ENCODE measurements at regions not wholly inside any gene's neighbourhood (a gene's known extent, or its start where the extent isn't known, plus 50 kb on each side); places are given as distances from the start of the nearest gene placed in this dataset.
A peak's percentile ranks its signal among the peaks of the same experiment; 100 is the strongest.

- H3K4me2 ChIP-seq (ENCODE audit: low read length, poor library complexity, severe bottlenecking): no peak overlapping the region
- H2BK120ac ChIP-seq (ENCODE audit: low read depth, low read length): no peak overlapping the region
- H4K8ac ChIP-seq (ENCODE audit: low read length): no peak overlapping the region
- H3K27me3 ChIP-seq (ENCODE audit: control insufficient read depth in 1 of 2, insufficient read depth in 1 of 2, low read length in 2 of 2): no peaks in the 10 kb centered on the region
- H3K36me3 ChIP-seq (ENCODE audit: control insufficient read depth in 1 of 2, insufficient read depth in 2 of 2, low read depth in 1 of 2, low read length in 2 of 2): no peaks in the 10 kb centered on the region
- H3K27ac ChIP-seq (ENCODE audit: low read length, poor library complexity, severe bottlenecking): no peak overlapping the region
- H2BK5ac ChIP-seq (ENCODE audit: low read depth, low read length, poor library complexity, severe bottlenecking): no peak overlapping the region
- H3K14ac ChIP-seq (ENCODE audit: low read length in 2 of 2): no peak overlapping the region
- H3K4ac ChIP-seq (ENCODE audit: low read depth in 1 of 2, low read length in 2 of 2): no peak overlapping the region
- H3K4me1 ChIP-seq (ENCODE audit: control insufficient read depth, insufficient read depth, low read depth, low read length): no peaks in the 10 kb centered on the region
- no peaks in the 10 kb centered on the region for H3K79me1 ChIP-seq (replicated peaks; ENCODE audit: low read length, poor library complexity, severe bottlenecking)
- no peak overlapping the region for H3K4me3 ChIP-seq (ENCODE audit: insufficient read depth in 1 of 2, low read depth in 1 of 2, low read length in 2 of 2)
- H2BK12ac ChIP-seq (ENCODE audit: low read length in 2 of 2): no peak overlapping the region
- H3K18ac ChIP-seq (ENCODE audit: low read depth in 1 of 2, low read length in 2 of 2): no peak overlapping the region
- H2AK5ac ChIP-seq (ENCODE audit: low read length, severe bottlenecking): no peak overlapping the region
- no peak overlapping the region for H3K9ac ChIP-seq (ENCODE audit: low read length)
- H3K23ac ChIP-seq (ENCODE audit: low read length in 2 of 2): no peak overlapping the region
- H4K91ac ChIP-seq (ENCODE audit: low read length): no peak overlapping the region
- no peak overlapping the region for H2AFZ ChIP-seq (ENCODE audit: low read depth, low read length)
- H2BK15ac ChIP-seq (ENCODE audit: low read depth, poor library complexity, severe bottlenecking): no peak overlapping the region
- H3K9me3 ChIP-seq (ENCODE audit: control insufficient read depth, low read length): no peaks in the 10 kb centered on the region
- WGBS: 95% methylated on average over 3 of the region's 3 CpGs
- no peak for DNase-seq
These were observed 115.5 kb upstream of the NECTIN3 start for GRCh38 chr3:110956081-110956480.

- Histone ChIP-seq H2BK120ac (ENCODE audit: low read depth, low read length) (no peak overlapping the region), H2AFZ (ENCODE audit: low read depth, low read length) (no peak overlapping the region), H2AK5ac (ENCODE audit: low read length, severe bottlenecking) (no peak overlapping the region)
These were observed 114.2 kb upstream of the NECTIN3 start for GRCh38 chr3:110957247-110958025.

GRCh38 chr3:110958313-110959147, 113.1 kb upstream of the NECTIN3 start:
- no peaks in the 10 kb centered on the region for H3K79me1 ChIP-seq (replicated peaks; ENCODE audit: low read length, poor library complexity, severe bottlenecking)
- DNase-seq: no peak
- no peak overlapping the region for H3K4me2 ChIP-seq (ENCODE audit: low read length, poor library complexity, severe bottlenecking)
- H3K9me3 ChIP-seq (ENCODE audit: control insufficient read depth, low read length): peaks cover 4% of the 10 kb centered on the region
- no peak overlapping the region for H3K27ac ChIP-seq (ENCODE audit: low read length, poor library complexity, severe bottlenecking)
- H4K8ac ChIP-seq (ENCODE audit: low read length): no peak overlapping the region
- H3K9ac ChIP-seq (ENCODE audit: low read length): no peak overlapping the region
- no peak overlapping the region for H2BK5ac ChIP-seq (ENCODE audit: low read depth, low read length, poor library complexity, severe bottlenecking)
- no peak overlapping the region for H3K4ac ChIP-seq (ENCODE audit: low read depth in 1 of 2, low read length in 2 of 2)
- no peak overlapping the region for H2BK120ac ChIP-seq (ENCODE audit: low read depth, low read length)
- no peak overlapping the region for H3K14ac ChIP-seq (ENCODE audit: low read length in 2 of 2)
- H2BK12ac ChIP-seq (ENCODE audit: low read length in 2 of 2): no peak overlapping the region
- no peak overlapping the region for H3K4me3 ChIP-seq (ENCODE audit: insufficient read depth in 1 of 2, low read depth in 1 of 2, low read length in 2 of 2)
- H4K91ac ChIP-seq (ENCODE audit: low read length): no peak overlapping the region
- H2AK5ac ChIP-seq (ENCODE audit: low read length, severe bottlenecking): no peak overlapping the region
- no peak overlapping the region for H2BK15ac ChIP-seq (ENCODE audit: low read depth, poor library complexity, severe bottlenecking)
- H3K36me3 ChIP-seq (ENCODE audit: control insufficient read depth in 1 of 2, insufficient read depth in 2 of 2, low read depth in 1 of 2, low read length in 2 of 2): no peaks in the 10 kb centered on the region
- 95% methylated on average over 6 of the region's 10 CpGs for WGBS
- H3K4me1 ChIP-seq (ENCODE audit: control insufficient read depth, insufficient read depth, low read depth, low read length): no peaks in the 10 kb centered on the region
- H3K18ac ChIP-seq (ENCODE audit: low read depth in 1 of 2, low read length in 2 of 2): no peak overlapping the region
- H2AFZ ChIP-seq (ENCODE audit: low read depth, low read length): no peak overlapping the region
- no peak overlapping the region for H3K23ac ChIP-seq (ENCODE audit: low read length in 2 of 2)
- no peaks in the 10 kb centered on the region for H3K27me3 ChIP-seq (ENCODE audit: control insufficient read depth in 1 of 2, insufficient read depth in 1 of 2, low read length in 2 of 2)

More at GRCh38 chr3:110957247-110958025, 114.2 kb upstream of the NECTIN3 start:
- H3K27me3 ChIP-seq (ENCODE audit: control insufficient read depth in 1 of 2, insufficient read depth in 1 of 2, low read length in 2 of 2): no peaks in the 10 kb centered on the region
- no peak for DNase-seq
- H3K79me1 ChIP-seq (replicated peaks; ENCODE audit: low read length, poor library complexity, severe bottlenecking): no peaks in the 10 kb centered on the region
- H2BK5ac ChIP-seq (ENCODE audit: low read depth, low read length, poor library complexity, severe bottlenecking): no peak overlapping the region
- no peak overlapping the region for H3K4me3 ChIP-seq (ENCODE audit: insufficient read depth in 1 of 2, low read depth in 1 of 2, low read length in 2 of 2)
- no peaks in the 10 kb centered on the region for H3K4me1 ChIP-seq (ENCODE audit: control insufficient read depth, insufficient read depth, low read depth, low read length)
- no peak overlapping the region for H3K27ac ChIP-seq (ENCODE audit: low read length, poor library complexity, severe bottlenecking)
- no peak overlapping the region for H3K9ac ChIP-seq (ENCODE audit: low read length)
- H3K18ac ChIP-seq (ENCODE audit: low read depth in 1 of 2, low read length in 2 of 2): no peak overlapping the region
- H3K36me3 ChIP-seq (ENCODE audit: control insufficient read depth in 1 of 2, insufficient read depth in 2 of 2, low read depth in 1 of 2, low read length in 2 of 2): no peaks in the 10 kb centered on the region
- H3K23ac ChIP-seq (ENCODE audit: low read length in 2 of 2): no peak overlapping the region
- H3K9me3 ChIP-seq (ENCODE audit: control insufficient read depth, low read length): peaks cover 3% of the 10 kb centered on the region
- H3K4ac ChIP-seq (ENCODE audit: low read depth in 1 of 2, low read length in 2 of 2): no peak overlapping the region
- H4K91ac ChIP-seq (ENCODE audit: low read length): no peak overlapping the region
- H3K4me2 ChIP-seq (ENCODE audit: low read length, poor library complexity, severe bottlenecking): no peak overlapping the region
- no peak overlapping the region for H2BK12ac ChIP-seq (ENCODE audit: low read length in 2 of 2)
- no peak overlapping the region for H2BK15ac ChIP-seq (ENCODE audit: low read depth, poor library complexity, severe bottlenecking)
- WGBS: no CpG with 5 or more reads among the region's 1 CpG
- H4K8ac ChIP-seq (ENCODE audit: low read length): no peak overlapping the region
- no peak overlapping the region for H3K14ac ChIP-seq (ENCODE audit: low read length in 2 of 2)

GRCh38 chr3:110965976-110966375, 105.6 kb upstream of the NECTIN3 start:
- Histone ChIP-seq H3K36me3 (ENCODE audit: control insufficient read depth in 1 of 2, insufficient read depth in 2 of 2, low read depth in 1 of 2, low read length in 2 of 2) (peaks cover 0 to 3% of the 10 kb centered on the region in 2 experiments), H3K27me3 (ENCODE audit: control insufficient read depth in 1 of 2, insufficient read depth in 1 of 2, low read length in 2 of 2) (no peaks in the 10 kb centered on the region), H3K23ac (ENCODE audit: low read length in 2 of 2) (no peak overlapping the region), H2BK120ac (ENCODE audit: low read depth, low read length) (no peak overlapping the region), H2BK15ac (ENCODE audit: low read depth, poor library complexity, severe bottlenecking) (no peak overlapping the region), H2AFZ (ENCODE audit: low read depth, low read length) (no peak overlapping the region), H2BK12ac (ENCODE audit: low read length in 2 of 2) (no peak overlapping the region), H4K91ac (ENCODE audit: low read length) (no peak overlapping the region), H3K4me1 (ENCODE audit: control insufficient read depth, insufficient read depth, low read depth, low read length) (no peaks in the 10 kb centered on the region), H3K4ac (ENCODE audit: low read depth in 1 of 2, low read length in 2 of 2) (no peak overlapping the region), H4K8ac (ENCODE audit: low read length) (no peak overlapping the region), H3K14ac (ENCODE audit: low read length in 2 of 2) (no peak overlapping the region), H2BK5ac (ENCODE audit: low read depth, low read length, poor library complexity, severe bottlenecking) (no peak overlapping the region), H3K4me2 (ENCODE audit: low read length, poor library complexity, severe bottlenecking) (no peak overlapping the region), H3K9me3 (ENCODE audit: control insufficient read depth, low read length) (peaks cover 20% of the 10 kb centered on the region), H3K79me1 (replicated peaks; ENCODE audit: low read length, poor library complexity, severe bottlenecking) (no peaks in the 10 kb centered on the region), H2AK5ac (ENCODE audit: low read length, severe bottlenecking) (no peak overlapping the region), H3K27ac (ENCODE audit: low read length, poor library complexity, severe bottlenecking) (peak overlapping the region; percentile 32), H3K18ac (ENCODE audit: low read depth in 1 of 2, low read length in 2 of 2) (no peak overlapping the region), H3K4me3 (ENCODE audit: insufficient read depth in 1 of 2, low read depth in 1 of 2, low read length in 2 of 2) (no peak overlapping the region), H3K9ac (ENCODE audit: low read length) (no peak overlapping the region)
- DNase-seq: no peak
- over 99% methylated on average over 5 of the region's 5 CpGs for WGBS

Data from mesenchymal stem cell (in vitro differentiated cells and primary cell).